Activated CD4-positive, alpha-beta memory T cell treated with anti-CD3 and anti-CD28 coated beads, Interleukin-2, amount 10 ng/mL, durations not matched to agents 7 days and 5 days (primary cell): ENCODE measurements at regions not wholly inside any gene's neighbourhood (a gene's known extent, or its start where the extent isn't known, plus 50 kb on each side); places are given as distances from the start of the nearest gene placed in this dataset.
A peak's percentile ranks its signal among the peaks of the same experiment; 100 is the strongest.

ENCODE experiments used
- CTCF ChIA-PET: fragments of 350-600 bp; sonication (Branson Sonifier 250); formaldehyde crosslinking; loops from one replicate; lab custom pipeline; 2021; ENCODE audit warnings: antibody characterized with exemption, inconsistent platforms; lab: Charles Lee
- POLR2A ChIA-PET: fragments of 350-600 bp; sonication (Branson Sonifier 250); formaldehyde crosslinking; loops from one replicate; lab custom pipeline; 2021; ENCODE audit warnings: antibody characterized with exemption; lab: Charles Lee
- DNase-seq: peaks from one replicate; pipeline ENCODE4 v3.0.0-alpha.2; 2020
- H3K27ac Mint-ChIP-seq: one replicate; pipeline ENCODE4 v1.8.0; 2021; ENCODE audit warnings: mild to moderate bottlenecking, mixed read lengths
- H3K27me3 Mint-ChIP-seq: one replicate; pipeline ENCODE4 v1.8.0; 2021; ENCODE audit warnings: mixed read lengths
- H3K36me3 Mint-ChIP-seq: one replicate; pipeline ENCODE4 v1.8.0; 2021; ENCODE audit warnings: low read depth, mixed read lengths
- H3K4me1 Mint-ChIP-seq: one replicate; pipeline ENCODE4 v1.8.0; 2021; ENCODE audit warnings: mixed read lengths
- H3K4me3 Mint-ChIP-seq: one replicate; pipeline ENCODE4 v1.8.0; 2021; ENCODE audit warnings: mild to moderate bottlenecking, mixed read lengths
- H3K9me3 Mint-ChIP-seq: one replicate; pipeline ENCODE4 v1.8.0; 2021; ENCODE audit warnings: mixed read lengths

GRCh38 chr7:109898-110556 lies 82.3 kb upstream of the FAM20C start:
- H3K4me3 Mint-ChIP-seq = no peak overlapping the region
- POLR2A ChIA-PET = no interaction called here
- peaks cover under 1% of the 10 kb centered on the region for H3K36me3 Mint-ChIP-seq
- CTCF ChIA-PET = no interaction called here
- H3K9me3 Mint-ChIP-seq = peaks cover 31% of the 10 kb centered on the region
- H3K27ac Mint-ChIP-seq = no peak overlapping the region
- DNase-seq = peak; percentile 6
- peaks cover 22% of the 10 kb centered on the region for H3K27me3 Mint-ChIP-seq
- H3K4me1 Mint-ChIP-seq = peaks cover 7% of the 10 kb centered on the region

DNA sequence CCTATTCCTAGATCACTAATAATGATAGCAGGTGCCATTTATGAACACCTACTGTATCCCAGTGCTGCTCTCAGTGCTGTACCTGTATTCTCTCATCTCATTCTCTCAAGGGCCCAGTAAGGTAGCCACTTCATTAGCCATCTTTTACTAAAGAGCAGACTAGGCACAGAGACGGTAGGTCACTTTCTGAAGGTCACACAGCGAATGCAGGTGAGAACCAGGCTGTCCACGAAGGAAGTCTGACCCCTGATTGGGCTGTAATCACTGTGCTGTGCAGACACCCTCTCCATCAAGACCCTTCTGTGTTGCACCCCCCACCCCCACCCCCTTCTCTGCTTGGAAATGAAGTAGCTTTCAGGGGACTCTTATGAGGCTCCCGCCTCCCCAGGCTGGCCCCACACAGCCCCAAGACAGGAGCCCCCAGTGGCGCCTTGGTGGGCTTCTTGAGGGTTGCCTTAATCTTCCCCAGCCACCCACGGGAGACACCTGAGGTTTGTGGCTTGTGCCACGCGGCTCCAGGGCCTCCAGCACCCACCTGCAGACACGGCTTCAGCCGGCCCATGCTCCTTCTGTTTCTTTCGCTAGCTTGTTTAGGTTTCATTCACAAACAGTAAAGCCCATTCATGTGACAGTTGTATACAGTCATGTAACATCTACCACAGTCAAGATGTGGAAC lies 81.7 kb upstream of the FAM20C start:
- H3K4me3 Mint-ChIP-seq = no peak overlapping the region
- peaks cover 22% of the 10 kb centered on the region for H3K27me3 Mint-ChIP-seq
- DNase-seq = no peak
- peaks cover 24% of the 10 kb centered on the region for H3K9me3 Mint-ChIP-seq
- H3K4me1 Mint-ChIP-seq = peaks cover 4% of the 10 kb centered on the region
- no peak overlapping the region for H3K27ac Mint-ChIP-seq
- no peaks in the 10 kb centered on the region for H3K36me3 Mint-ChIP-seq
- ChIA-PET CTCF (no interaction called here), POLR2A (no interaction called here)

DNA sequence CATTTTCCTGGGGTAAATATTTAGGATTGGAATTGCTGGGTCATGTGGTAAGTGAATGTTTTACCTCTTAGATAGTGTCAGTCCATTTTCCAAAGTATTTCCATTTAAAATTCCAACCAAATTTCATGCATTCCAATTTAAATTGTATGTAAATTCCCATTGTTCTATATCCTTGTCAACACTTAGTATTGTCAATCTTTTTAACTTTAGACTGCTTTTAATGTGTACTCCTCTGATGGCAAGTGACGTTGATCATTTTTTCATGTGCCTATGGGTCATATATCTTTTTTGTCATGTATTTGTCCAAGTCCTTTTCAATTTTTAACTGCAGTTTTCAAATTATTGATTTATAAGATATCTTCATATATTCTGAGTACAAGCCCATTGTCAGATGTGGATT lies 80.8 kb upstream of the FAM20C start:
- H3K9me3 Mint-ChIP-seq = peaks cover 22% of the 10 kb centered on the region
- ChIA-PET CTCF (no interaction called here), POLR2A (no interaction called here)
- DNase-seq = no peak
- no peak overlapping the region for H3K4me3 Mint-ChIP-seq
- no peak overlapping the region for H3K27ac Mint-ChIP-seq
- peaks cover under 1% of the 10 kb centered on the region for H3K4me1 Mint-ChIP-seq
- no peaks in the 10 kb centered on the region for H3K36me3 Mint-ChIP-seq
- H3K27me3 Mint-ChIP-seq = peaks cover 20% of the 10 kb centered on the region

GRCh38 chr7:112881-113280 lies 79.5 kb upstream of the FAM20C start:
- no peak overlapping the region for H3K27ac Mint-ChIP-seq
- H3K4me3 Mint-ChIP-seq = no peak overlapping the region
- H3K27me3 Mint-ChIP-seq = peaks cover 19% of the 10 kb centered on the region
- ChIA-PET POLR2A (no interaction called here), CTCF (no interaction called here)
- no peaks in the 10 kb centered on the region for H3K4me1 Mint-ChIP-seq
- DNase-seq = no peak
- no peaks in the 10 kb centered on the region for H3K36me3 Mint-ChIP-seq
- H3K9me3 Mint-ChIP-seq = peaks cover 16% of the 10 kb centered on the region

DNA sequence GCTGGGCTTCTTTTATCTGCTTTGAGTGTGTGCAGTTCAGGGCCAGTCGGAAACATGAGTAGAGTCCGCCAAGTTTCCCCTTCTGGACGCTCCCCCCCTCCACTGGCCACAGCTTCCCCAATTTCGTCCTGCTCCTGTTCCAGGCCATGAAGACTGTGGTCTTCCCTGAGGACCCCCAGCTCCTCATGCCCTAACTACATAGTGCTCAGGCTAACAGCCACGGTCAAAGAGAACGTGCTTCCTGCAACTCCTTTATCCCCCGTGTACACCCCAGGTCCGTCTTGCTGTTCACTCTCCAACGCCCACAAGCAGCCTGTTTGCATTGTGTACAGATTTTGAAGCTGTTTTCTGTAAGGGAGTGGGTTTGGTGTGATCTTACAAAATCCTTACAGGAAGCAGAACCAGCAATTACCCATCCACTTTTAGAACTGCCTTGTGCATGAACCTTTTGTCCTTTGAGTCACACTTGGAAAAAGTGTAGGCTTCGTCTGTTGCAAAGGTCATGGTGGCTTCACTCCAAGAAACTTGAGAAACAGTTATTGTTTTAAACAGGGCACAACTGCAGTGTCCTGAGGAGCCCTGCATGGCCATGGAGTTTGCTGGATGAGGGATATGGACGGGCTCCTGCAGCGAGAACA lies 77.0 kb upstream of the FAM20C start:
- DNase-seq = no peak

GRCh38 chr7:116188-116981 lies 76.0 kb upstream of the FAM20C start:
- POLR2A ChIA-PET = no interaction called here
- Mint-ChIP-seq H3K9me3 (peaks cover 12% of the 10 kb centered on the region), H3K4me1 (no peaks in the 10 kb centered on the region), H3K36me3 (no peaks in the 10 kb centered on the region), H3K27me3 (peaks cover 17% of the 10 kb centered on the region), H3K4me3 (no peak overlapping the region), H3K27ac (no peak overlapping the region)
- CTCF ChIA-PET = no interaction called here
- DNase-seq = no peak

More for the DNA sequence above, 77.0 kb upstream of the FAM20C start:
- Mint-ChIP-seq H3K27me3 (peaks cover 21% of the 10 kb centered on the region), H3K36me3 (no peaks in the 10 kb centered on the region), H3K4me1 (no peaks in the 10 kb centered on the region), H3K4me3 (no peak overlapping the region), H3K9me3 (peaks cover 12% of the 10 kb centered on the region), H3K27ac (no peak overlapping the region)
- POLR2A ChIA-PET = no interaction called here
- CTCF ChIA-PET = no interaction called here

DNA sequence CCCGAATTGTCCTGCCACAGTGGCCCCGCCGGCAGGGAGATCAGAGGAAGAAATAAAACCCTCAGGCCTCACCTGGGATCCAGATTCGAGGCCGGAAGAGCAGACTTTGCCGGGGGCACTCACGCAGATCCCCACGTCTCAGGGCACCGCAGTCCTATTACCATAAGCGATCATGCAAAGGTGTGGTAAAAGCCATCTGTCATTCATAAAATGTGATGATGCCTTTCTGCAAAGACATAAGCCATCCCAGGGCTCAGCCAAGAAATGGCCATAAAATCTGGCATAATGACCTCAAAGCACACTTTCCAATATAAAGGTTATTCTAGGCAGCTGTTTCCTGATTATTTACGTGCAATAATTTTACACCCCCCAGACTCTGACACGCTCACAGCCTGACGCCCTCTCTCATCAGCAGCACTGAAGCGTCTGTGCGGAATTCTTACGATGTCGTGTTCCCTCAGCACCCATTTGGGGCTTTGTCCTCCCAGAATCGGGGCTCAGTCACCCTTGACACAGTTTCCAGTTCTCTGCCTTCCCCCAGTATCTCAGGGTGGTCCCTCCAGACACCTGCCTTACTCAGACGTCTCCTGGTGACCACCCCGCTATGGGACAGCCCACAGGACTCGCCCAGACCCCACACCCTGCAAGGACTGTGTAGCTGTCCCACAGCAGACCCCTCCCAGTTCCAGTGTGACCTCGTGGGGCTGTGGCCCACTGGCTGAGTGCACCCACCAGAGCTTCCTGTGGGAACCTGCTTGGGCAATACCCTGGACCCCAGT lies 74.3 kb upstream of the FAM20C start:
- no peak overlapping the region for H3K4me3 Mint-ChIP-seq
- H3K9me3 Mint-ChIP-seq = peaks cover 9% of the 10 kb centered on the region
- CTCF ChIA-PET = no interaction called here

GRCh38 chr7:118615-119391 lies 73.6 kb upstream of the FAM20C start:
- H3K9me3 Mint-ChIP-seq = peaks cover under 1% of the 10 kb centered on the region
- DNase-seq = no peak
- no peaks in the 10 kb centered on the region for H3K36me3 Mint-ChIP-seq
- CTCF ChIA-PET = no interaction called here
- H3K27me3 Mint-ChIP-seq = peaks cover 2% of the 10 kb centered on the region
- no peak overlapping the region for H3K27ac Mint-ChIP-seq
- H3K4me1 Mint-ChIP-seq = no peaks in the 10 kb centered on the region
- POLR2A ChIA-PET = no interaction called here
- no peak overlapping the region for H3K4me3 Mint-ChIP-seq

More for the DNA sequence above, 74.3 kb upstream of the FAM20C start:
- DNase-seq = no peak
- H3K27me3 Mint-ChIP-seq = peaks cover 9% of the 10 kb centered on the region
- no peaks in the 10 kb centered on the region for H3K4me1 Mint-ChIP-seq
- H3K27ac Mint-ChIP-seq = no peak overlapping the region
- H3K36me3 Mint-ChIP-seq = no peaks in the 10 kb centered on the region
- POLR2A ChIA-PET = no interaction called here

GRCh38 chr7:119392-120163 lies 72.8 kb upstream of the FAM20C start:
- DNase-seq = no peak
- POLR2A ChIA-PET = no interaction called here
- CTCF ChIA-PET = no interaction called here
- Mint-ChIP-seq H3K4me1 (no peaks in the 10 kb centered on the region), H3K36me3 (no peaks in the 10 kb centered on the region), H3K27me3 (peaks cover 2% of the 10 kb centered on the region), H3K27ac (no peak overlapping the region), H3K9me3 (no peaks in the 10 kb centered on the region), H3K4me3 (no peak overlapping the region)

DNA sequence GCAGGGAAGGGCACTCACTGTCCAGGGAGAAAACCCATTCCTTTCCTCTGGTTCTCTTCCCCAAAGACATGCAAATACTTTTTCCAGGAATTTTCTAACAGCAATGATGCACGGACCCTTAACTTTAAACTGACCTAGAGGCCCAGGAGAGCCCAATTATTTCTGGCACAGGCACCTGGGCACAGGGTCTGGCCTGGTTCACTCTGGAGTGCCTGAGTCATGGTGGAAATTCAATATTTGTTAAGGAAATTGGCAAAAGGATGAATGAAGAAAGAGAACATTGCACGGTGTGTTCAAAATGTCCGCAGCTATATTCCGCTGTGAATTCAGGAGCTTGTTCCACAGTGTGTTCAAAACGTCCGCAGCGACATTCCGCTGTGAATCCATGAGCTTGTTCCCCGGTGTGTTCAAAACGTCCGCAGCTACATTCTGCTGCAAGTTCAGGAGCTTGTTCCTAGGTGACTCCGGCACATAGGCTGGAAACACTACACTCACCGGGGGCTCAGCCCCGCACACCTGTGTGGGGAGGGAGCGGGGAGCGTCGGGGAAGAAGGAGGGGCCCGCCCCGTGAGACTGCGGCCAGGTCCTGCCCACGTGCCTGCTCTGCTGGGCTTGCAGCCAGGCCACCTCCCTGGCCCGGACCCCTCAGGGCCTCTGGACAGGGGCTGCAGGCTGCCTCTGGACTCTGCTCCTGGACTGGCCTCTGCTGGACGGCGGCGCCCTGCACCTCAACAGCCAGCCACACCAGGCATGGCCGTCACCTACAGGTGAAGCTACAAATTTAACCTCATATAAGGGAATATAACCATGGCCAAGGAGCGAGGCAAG lies 72.0 kb upstream of the FAM20C start:
- H3K9me3 Mint-ChIP-seq = no peaks in the 10 kb centered on the region
- no peaks in the 10 kb centered on the region for H3K4me1 Mint-ChIP-seq
- ChIA-PET CTCF (no interaction called here), POLR2A (no interaction called here)
- DNase-seq = no peak
- no peak overlapping the region for H3K27ac Mint-ChIP-seq
- peaks cover 2% of the 10 kb centered on the region for H3K27me3 Mint-ChIP-seq
- H3K4me3 Mint-ChIP-seq = no peak overlapping the region
- H3K36me3 Mint-ChIP-seq = no peaks in the 10 kb centered on the region
